ENCODE measurements at regions not wholly inside any gene's neighbourhood (a gene's known extent, or its start where the extent isn't known, plus 50 kb on each side); places are given as distances from the start of the nearest gene placed in this dataset.

DNA sequence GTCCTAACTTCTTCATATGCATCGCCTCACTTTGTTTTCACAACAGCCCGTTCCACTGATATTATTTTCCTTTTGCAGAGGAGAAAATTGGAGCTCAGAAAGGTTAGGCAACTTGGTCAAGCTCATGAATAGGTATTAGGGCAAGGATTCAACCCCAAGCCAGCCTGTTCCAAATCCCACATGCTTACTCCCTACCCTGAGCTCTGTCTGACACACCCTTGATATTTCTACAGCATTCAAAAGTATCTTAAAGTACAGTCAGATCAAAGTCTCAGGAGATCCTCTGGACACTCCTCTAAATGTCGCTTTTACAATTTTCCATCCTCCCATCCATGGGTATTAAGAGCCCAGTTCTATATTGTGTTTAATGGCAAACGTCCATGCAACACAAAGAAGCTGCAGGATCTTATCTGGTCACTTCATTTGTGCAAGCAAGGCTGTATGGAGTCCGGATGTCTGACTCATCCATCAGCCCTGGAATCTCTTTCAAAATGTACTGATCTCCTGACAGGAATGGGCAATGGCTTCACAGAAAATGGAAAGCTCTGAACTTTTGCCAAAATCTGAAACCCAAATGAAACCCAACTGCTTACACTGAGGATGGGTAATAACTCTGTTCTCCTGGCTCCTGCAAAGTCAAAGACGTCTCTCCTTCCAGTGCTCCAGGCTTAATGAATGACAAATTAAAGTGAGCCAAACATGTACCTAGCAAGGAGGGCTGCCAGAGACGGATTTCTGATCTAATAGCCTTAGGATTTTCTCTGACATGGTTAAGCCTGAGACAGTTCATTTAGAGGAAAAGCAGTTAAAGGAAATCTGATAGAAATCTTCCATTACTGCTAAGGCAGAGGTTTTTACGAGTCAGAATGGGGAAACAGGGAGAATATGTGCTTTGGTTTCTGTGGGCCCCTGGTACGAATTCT, 230.9 kb upstream of the RORA start:
- ATAC-seq: no peak

- no peak for ATAC-seq
Measured at GRCh38 chr15:61457050-61457733, 228.1 kb upstream of the RORA start.

DNA sequence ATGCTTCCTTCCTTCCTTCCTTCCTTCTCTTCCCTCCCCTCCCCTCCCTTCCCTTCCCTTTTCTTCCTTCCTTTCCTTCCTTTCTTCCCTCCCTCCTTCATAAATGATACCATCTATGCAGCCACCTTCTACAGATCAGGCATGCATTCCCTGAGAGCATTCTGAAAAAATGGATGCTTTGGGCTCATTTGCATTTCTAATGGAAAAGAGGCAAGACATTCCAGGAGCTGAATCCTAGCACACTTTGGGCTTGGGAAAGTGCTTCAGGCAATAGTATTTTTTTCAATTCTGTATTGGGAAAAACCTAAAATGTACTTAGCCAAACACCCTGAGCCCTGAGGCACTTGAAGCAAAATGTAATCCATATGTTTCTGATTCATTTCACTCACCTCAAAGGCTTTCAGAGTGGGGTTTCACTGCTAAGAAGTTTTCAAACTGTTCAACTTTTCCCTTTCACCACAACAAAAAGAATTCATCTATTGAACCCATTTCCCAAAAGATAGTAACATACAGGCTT, 220.1 kb upstream of the RORA start:
- ATAC-seq: no peak

GRCh38 chr15:61447981-61448380, 218.9 kb upstream of the RORA start:
- no peak for ATAC-seq

DNA sequence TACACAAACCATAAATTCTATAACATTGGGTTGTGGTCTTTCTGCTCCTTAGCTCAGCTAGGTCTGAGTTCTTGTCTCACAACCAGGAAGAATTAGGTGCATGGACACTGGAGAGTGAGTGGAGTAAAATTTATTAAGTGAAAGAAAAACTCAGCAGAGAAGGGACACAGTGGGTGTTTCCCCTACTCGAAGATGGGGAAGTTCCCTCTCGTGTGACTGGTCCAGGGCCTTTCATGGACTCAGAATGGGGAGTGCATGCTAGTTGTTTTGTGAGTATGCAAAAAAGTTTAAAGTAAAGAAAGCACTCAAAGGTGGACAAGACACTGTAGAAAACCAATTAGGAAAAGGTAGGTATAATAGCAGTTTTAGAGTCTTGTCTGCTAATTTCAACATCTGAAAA, 215.5 kb upstream of the RORA start:
- ATAC-seq: no peak

DNA sequence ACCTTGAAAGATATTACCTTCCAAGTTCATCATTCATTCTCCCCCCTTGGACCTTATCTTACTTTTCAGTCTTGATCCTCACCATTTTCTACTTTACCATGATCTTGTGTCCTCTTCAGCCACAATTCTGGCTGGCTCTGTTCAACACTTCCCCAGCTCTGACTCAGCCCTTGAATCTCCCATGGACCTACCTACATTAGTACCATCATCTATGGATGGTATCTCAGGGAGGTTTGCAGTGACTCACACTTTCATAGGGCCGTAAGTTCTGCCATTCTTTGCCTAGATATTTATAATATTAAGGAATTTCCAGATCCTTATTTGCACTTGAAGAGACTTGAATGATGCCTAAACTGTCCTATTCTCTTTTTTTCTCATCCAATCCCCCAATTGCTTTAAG, 213.7 kb upstream of the RORA start:
- no peak for ATAC-seq

DNA sequence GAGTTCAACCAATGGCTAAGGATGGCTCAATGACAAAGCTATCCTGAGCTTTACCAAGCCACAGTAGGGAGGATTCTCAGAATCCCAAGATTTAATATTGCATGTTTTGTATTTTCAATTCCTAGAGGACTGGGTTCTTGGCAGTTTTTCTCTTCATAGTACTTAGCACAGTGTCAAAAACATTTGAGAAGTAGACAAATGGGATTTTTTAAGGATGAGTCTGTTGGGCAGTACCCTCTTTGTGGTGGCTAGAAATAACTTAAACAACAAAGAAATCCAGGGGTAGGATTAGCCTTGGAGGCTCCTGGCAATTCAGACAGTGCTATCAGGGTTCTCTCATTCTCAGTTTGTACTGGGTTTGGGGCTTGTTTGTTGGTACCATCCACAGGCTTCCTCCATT, 212.8 kb upstream of the RORA start:
- ATAC-seq: no peak

DNA sequence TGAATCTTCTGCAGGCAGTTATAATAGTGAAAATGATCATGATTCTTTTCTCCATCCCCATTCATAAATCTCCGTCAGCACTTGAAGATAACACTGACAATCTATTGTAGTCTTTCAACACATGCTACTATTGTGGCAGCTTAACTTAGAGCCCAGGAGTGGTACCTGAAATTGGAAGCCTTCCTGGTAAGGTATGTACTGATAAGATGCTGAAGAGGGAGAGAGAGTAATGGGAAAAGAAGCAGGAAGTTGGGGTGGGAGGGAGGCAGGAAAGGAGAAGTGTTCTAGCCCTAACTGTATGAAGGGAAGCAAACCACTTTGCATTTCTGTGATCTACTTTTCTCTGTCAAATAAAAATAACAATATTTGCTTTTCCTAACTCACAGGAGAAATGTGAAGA, 197.4 kb upstream of the RORA start:
- no peak for ATAC-seq

- ATAC-seq: no peak
Measured at GRCh38 chr15:61425934-61426333, 196.8 kb upstream of the RORA start.

GRCh38 chr15:61422773-61423172, 193.7 kb upstream of the RORA start:
- no peak for ATAC-seq

DNA sequence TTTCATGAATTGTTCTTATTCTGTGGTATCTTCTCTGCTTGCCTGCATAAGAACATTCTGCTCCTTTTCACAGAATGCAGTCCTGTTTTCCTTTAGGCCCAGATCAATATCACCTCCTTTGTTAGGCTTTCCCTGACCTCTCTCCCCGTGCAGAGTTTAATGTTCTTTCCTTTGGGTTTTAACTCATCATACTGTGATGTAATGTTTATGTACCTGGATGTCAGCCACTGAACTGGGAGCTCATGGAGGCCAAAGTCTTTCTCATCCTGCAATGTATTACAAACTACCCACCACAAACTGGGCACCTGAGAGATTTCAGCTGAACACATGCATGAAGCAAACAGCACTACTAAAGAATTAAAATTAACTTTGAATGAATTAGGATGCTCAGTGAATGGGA, 192.8 kb upstream of the RORA start:
- ATAC-seq: no peak

GRCh38 chr15:61421470-61421869, 192.4 kb upstream of the RORA start:
- ATAC-seq: peak; percentile 52

- ATAC-seq: no peak
Measured at GRCh38 chr15:61420546-61420945, 191.4 kb upstream of the RORA start.

GRCh38 chr15:61415617-61416120, 186.6 kb upstream of the RORA start:
- ATAC-seq: no peak

- no peak for ATAC-seq
Measured at GRCh38 chr15:61411902-61412510, 182.9 kb upstream of the RORA start.

GRCh38 chr15:61410662-61411061, 181.6 kb upstream of the RORA start:
- ATAC-seq: no peak

- ATAC-seq: peak; percentile 17
Measured at GRCh38 chr15:61404567-61404966, 175.5 kb upstream of the RORA start.

DNA sequence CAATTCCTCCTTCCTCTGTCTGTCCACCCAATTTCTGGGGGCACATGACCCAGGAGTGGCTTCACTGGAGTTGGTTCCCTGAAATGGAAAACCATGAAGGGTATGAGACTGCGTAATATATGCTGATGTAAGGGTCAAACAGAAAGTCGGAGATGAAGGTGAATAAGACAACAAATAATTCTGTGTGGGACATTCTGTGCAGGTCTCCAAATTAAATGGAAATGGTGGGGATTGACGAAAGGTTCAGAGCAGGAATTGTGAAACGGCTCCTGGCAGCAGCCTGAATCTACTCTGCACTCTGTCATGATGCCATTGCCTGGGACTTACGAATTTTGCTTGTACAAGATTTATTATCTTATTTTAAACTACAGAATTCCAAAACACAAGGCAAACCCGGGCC, 174.8 kb upstream of the RORA start:
- ATAC-seq: no peak

- ATAC-seq: no peak
Measured at GRCh38 chr15:61401903-61402698, 173.0 kb upstream of the RORA start.

DNA sequence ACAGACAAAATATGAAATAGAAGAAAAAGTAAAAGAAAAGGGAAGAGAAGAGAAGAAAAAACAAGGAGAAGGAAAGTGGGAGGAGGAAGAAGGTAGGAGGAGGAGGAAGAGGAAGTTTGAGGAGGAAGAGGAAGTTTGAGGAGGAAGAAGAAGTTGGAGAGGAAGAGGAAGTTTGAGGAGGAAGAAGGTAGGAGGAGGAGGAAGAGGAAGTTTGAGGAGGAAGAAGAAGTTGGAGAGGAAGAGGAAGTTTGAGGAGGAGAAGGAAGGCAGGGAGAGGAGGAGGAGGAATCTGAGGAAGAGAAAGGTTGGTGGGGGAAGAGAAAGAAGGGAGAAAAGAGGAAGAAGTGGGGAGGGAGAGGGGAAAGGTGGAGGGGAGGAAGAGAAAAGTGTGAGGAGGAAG, 169.2 kb upstream of the RORA start:
- no peak for ATAC-seq

GRCh38 chr15:61396235-61396919, 167.3 kb upstream of the RORA start:
- ATAC-seq: no peak

DNA sequence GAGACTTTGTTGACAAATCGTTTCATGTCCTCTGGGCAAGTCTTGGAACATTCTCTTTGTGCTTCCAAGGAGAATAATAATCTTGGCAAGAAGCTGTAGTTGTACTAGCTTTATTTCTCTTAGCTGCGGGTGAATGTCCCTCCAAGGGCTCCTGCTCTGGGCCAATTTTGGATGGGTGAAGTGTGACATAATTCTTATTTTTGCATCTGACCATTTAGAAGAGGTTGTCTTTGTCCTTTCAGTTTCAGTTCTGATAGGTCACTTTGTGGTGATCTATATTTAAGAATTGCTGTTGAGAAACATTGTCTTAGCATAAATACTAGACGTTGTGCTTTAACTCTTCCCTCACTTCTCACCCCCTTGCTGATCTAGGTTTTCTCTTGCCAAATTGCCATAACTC, 164.8 kb upstream of the RORA start:
- no peak for ATAC-seq
